Fibroblast of lung (primary cell): ENCODE measurements at regions not wholly inside any gene's neighbourhood (a gene's known extent, or its start where the extent isn't known, plus 50 kb on each side); places are given as distances from the start of the nearest gene placed in this dataset.

Experiments used
- DNase-seq, 2 donors: peaks; one replicate each; pipeline versions ENCODE4 v3.0.0 to v3.0.0-alpha.2; 2010; ENCODE audit warnings: low read depth in 2 of 2
- H2AFZ ChIP-seq: 2 replicates; pipeline ENCODE4 v1.5.1; 2012; ENCODE audit warnings: low read length, control low read depth, inconsistent platforms
- H3K27ac ChIP-seq: 2 replicates; pipeline ENCODE4 v1.5.1; 2011; ENCODE audit warnings: low read length, control low read depth; ENCODE audit not compliant: insufficient read depth
- H3K27me3 ChIP-seq: 2 replicates; pipeline ENCODE4 v1.5.1; 2011; ENCODE audit warnings: mild to moderate bottlenecking, low read length; ENCODE audit not compliant: control insufficient read depth, insufficient read depth
- H3K36me3 ChIP-seq: 2 replicates; pipeline ENCODE4 v1.5.1; 2011; ENCODE audit warnings: low read length; ENCODE audit not compliant: control insufficient read depth, insufficient read depth
- H3K4me1 ChIP-seq: 2 replicates; pipeline ENCODE4 v1.5.1; 2011; ENCODE audit warnings: low read length; ENCODE audit not compliant: control insufficient read depth, insufficient read depth; ENCODE audit errors: extremely low read depth
- H3K4me2 ChIP-seq: 2 replicates; pipeline ENCODE4 v1.5.1; 2011; ENCODE audit warnings: low read length, control low read depth; ENCODE audit not compliant: insufficient read depth; ENCODE audit errors: extremely low read depth
- H3K4me3 ChIP-seq, 4 experiments: fragments of 200-600 bp in 1 of 4; sonication (generic) in 1 of 4; replicated peaks in 1 of 4; 2 replicates each; pipeline ENCODE4 v1.5.1; 2011 to 2016; ENCODE audit warnings: low read length in 4 of 4, low read depth in 3 of 4, mild to moderate bottlenecking in 3 of 4, control low read depth in 2 of 4, inconsistent platforms in 1 of 4, mixed read lengths in 1 of 4; ENCODE audit not compliant: insufficient read depth in 1 of 4; ENCODE audit errors: control extremely low read depth in 1 of 4
- H3K79me2 ChIP-seq: 2 replicates; pipeline ENCODE4 v1.5.1; 2012; ENCODE audit warnings: mild to moderate bottlenecking, low read length, inconsistent platforms; ENCODE audit not compliant: control insufficient read depth, insufficient read depth
- H3K9ac ChIP-seq: 2 replicates; pipeline ENCODE4 v1.5.1; 2011; ENCODE audit warnings: mild to moderate bottlenecking, low read length, control low read depth; ENCODE audit not compliant: insufficient read depth
- H3K9me3 ChIP-seq: 2 replicates; pipeline ENCODE4 v1.5.1; 2012; ENCODE audit warnings: low read depth, low read length; ENCODE audit not compliant: control insufficient read depth, insufficient read depth
- H4K20me1 ChIP-seq: 2 replicates; pipeline ENCODE4 v1.5.1; 2011; ENCODE audit warnings: low read length; ENCODE audit not compliant: control insufficient read depth, insufficient read depth; ENCODE audit errors: extremely low read depth
- CTCF ChIP-seq, 2 donors: IDR thresholded peaks in 1 of 2; conservative IDR thresholded peaks in 1 of 2; 1 replicate in 1 of 2; 2 replicates in 1 of 2; pipeline ENCODE4 v1.5.1; 2011 to 2012; ENCODE audit warnings: low read length in 2 of 2, control low read depth in 1 of 2, inconsistent platforms in 1 of 2, low read depth in 1 of 2, mild to moderate bottlenecking in 1 of 2
- EZH2 ChIP-seq: IDR thresholded peaks from 2 replicates; pipeline ENCODE4 v1.5.1; 2012; ENCODE audit warnings: low read length, control low read depth, mild to moderate bottlenecking; ENCODE audit errors: missing control alignments

- no peaks in the 10 kb centered on the region for H3K27me3 ChIP-seq
- TF ChIP-seq EZH2 (no peak), CTCF (conservative IDR thresholded peaks at IDR 0.05 in 1 of 2, IDR thresholded peaks at IDR 0.05 in 1 of 2; ENCODE audit: low read depth in 1 of 2, low read length in 2 of 2) (no peak)
- no peaks in the 10 kb centered on the region for H3K79me2 ChIP-seq
- no peak overlapping the region for H3K4me2 ChIP-seq
- no peak overlapping the region for H3K27ac ChIP-seq
- H3K4me3 ChIP-seq = no peak overlapping the region
- H2AFZ ChIP-seq = no peak overlapping the region
- no peaks in the 10 kb centered on the region for H3K4me1 ChIP-seq
- DNase-seq = no peak
- H4K20me1 ChIP-seq = no peaks in the 10 kb centered on the region
- H3K36me3 ChIP-seq = no peaks in the 10 kb centered on the region
- H3K9me3 ChIP-seq = no peaks in the 10 kb centered on the region
- no peak overlapping the region for H3K9ac ChIP-seq
Measured at GRCh38 chr20:22460803-22461202, 123.6 kb downstream of the FOXA2 start.

- no peaks in the 10 kb centered on the region for H3K27me3 ChIP-seq
- H3K36me3 ChIP-seq = no peaks in the 10 kb centered on the region
- no peak overlapping the region for H3K4me2 ChIP-seq
- no peak for DNase-seq
- no peak overlapping the region for H2AFZ ChIP-seq
- no peak overlapping the region for H3K4me3 ChIP-seq
- no peaks in the 10 kb centered on the region for H3K9me3 ChIP-seq
- H3K9ac ChIP-seq = no peak overlapping the region
- TF ChIP-seq CTCF (conservative IDR thresholded peaks at IDR 0.05 in 1 of 2, IDR thresholded peaks at IDR 0.05 in 1 of 2; ENCODE audit: low read depth in 1 of 2, low read length in 2 of 2) (no peak), EZH2 (no peak)
- H3K4me1 ChIP-seq = no peaks in the 10 kb centered on the region
- no peaks in the 10 kb centered on the region for H3K79me2 ChIP-seq
- no peaks in the 10 kb centered on the region for H4K20me1 ChIP-seq
- no peak overlapping the region for H3K27ac ChIP-seq
Measured at GRCh38 chr20:22460231-22460630, 124.1 kb downstream of the FOXA2 start.

GRCh38 chr20:22459754-22460153, 124.6 kb downstream of the FOXA2 start:
- TF ChIP-seq EZH2 = no peak
- no peak for TF ChIP-seq CTCF (conservative IDR thresholded peaks at IDR 0.05 in 1 of 2, IDR thresholded peaks at IDR 0.05 in 1 of 2; ENCODE audit: low read depth in 1 of 2, low read length in 2 of 2)
- Histone ChIP-seq H3K27me3 (no peaks in the 10 kb centered on the region), H3K79me2 (no peaks in the 10 kb centered on the region), H3K27ac (no peak overlapping the region), H4K20me1 (no peaks in the 10 kb centered on the region), H3K4me2 (no peak overlapping the region), H3K36me3 (no peaks in the 10 kb centered on the region), H2AFZ (no peak overlapping the region), H3K4me1 (no peaks in the 10 kb centered on the region), H3K9ac (no peak overlapping the region), H3K4me3 (no peak overlapping the region), H3K9me3 (no peaks in the 10 kb centered on the region)
- no peak for DNase-seq
